Body of pancreas (tissue), 4 donors: ENCODE measurements at regions not wholly inside any gene's neighbourhood (a gene's known extent, or its start where the extent isn't known, plus 50 kb on each side); places are given as distances from the start of the nearest gene placed in this dataset.

Experiments used
- POLR2A ChIP-seq, 3 donors: fragments of 450-650 bp; IDR thresholded peaks; one replicate each; pipeline ENCODE4 v1.6.1; 2016; ENCODE audit warnings: antibody characterized with exemption in 3 of 3, mild to moderate bottlenecking in 2 of 3
- TF ChIP-seq, protein P1 (sequence below), 7 experiments: fragments of 450-650 bp in 4 of 7; fragments of 200-600 bp in 3 of 7; sonication (generic) in 3 of 7; IDR thresholded peaks; one replicate each; pipeline ENCODE4 v1.5.1; 2016 to 2019; ENCODE audit warnings: antibody characterized with exemption in 7 of 7

DNA sequence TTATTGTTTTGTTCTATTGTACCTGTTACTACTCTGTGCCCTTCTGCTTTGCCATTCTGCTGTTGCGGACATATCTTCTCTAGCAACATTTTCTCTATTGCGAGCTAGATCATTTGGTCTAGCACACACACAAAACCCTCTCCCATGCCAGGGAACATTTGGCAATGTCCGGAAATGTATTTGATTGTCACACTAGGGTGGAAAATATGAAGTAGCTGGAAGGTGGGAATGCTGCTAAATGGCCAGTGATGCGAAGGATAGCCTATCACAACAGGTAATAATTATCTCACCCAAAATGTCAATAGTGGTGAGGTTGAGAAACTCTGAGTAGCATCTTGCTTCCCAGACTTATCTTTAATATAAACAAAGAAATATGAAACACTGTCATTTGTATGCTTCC, 331.9 kb downstream of the HTR1B start:
- TF ChIP-seq, protein P1, sequence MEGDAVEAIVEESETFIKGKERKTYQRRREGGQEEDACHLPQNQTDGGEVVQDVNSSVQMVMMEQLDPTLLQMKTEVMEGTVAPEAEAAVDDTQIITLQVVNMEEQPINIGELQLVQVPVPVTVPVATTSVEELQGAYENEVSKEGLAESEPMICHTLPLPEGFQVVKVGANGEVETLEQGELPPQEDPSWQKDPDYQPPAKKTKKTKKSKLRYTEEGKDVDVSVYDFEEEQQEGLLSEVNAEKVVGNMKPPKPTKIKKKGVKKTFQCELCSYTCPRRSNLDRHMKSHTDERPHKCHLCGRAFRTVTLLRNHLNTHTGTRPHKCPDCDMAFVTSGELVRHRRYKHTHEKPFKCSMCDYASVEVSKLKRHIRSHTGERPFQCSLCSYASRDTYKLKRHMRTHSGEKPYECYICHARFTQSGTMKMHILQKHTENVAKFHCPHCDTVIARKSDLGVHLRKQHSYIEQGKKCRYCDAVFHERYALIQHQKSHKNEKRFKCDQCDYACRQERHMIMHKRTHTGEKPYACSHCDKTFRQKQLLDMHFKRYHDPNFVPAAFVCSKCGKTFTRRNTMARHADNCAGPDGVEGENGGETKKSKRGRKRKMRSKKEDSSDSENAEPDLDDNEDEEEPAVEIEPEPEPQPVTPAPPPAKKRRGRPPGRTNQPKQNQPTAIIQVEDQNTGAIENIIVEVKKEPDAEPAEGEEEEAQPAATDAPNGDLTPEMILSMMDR (IDR thresholded peaks at IDR 0.05): no peak
- TF ChIP-seq POLR2A (IDR thresholded peaks at IDR 0.05): no peak
